ENCODE measurements at regions not wholly inside any gene's neighbourhood (a gene's known extent, or its start where the extent isn't known, plus 50 kb on each side); places are given as distances from the start of the nearest gene placed in this dataset.

DNA sequence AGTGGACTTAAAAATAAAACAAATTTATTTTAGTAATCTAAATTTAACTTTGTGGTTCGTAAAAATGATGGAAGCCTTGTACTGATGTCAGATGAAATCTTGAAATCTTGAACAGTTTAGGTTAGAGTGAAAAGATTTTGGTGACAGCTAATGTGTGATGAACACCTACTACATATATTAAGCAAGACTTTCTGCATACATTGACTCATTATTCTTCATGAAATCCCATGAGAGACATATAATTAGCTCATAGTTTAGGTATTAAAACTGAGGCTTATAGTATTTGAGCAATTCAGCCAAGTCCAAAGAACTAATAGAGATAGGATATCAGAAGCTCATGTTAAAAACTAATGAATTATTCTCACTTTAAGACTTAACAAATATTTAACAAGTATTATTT, 66.9 kb upstream of the PCDH7 start:
- TF ChIP-seq EZH2phosphoT487 (IDR thresholded peaks at IDR 0.05; ENCODE audit: borderline replicate concordance) (no peak), RAD21 (IDR thresholded peaks at IDR 0.05; ENCODE audit: low read depth) (no peak), EZH2 (IDR thresholded peaks at IDR 0.05) (no peak), POLR2A (IDR thresholded peaks at IDR 0.05; ENCODE audit: borderline replicate concordance, extremely low read depth, insufficient read depth, insufficient read length) (no peak), CEBPB (IDR thresholded peaks at IDR 0.05; ENCODE audit: low read depth) (no peak)
- TF ChIP-seq, protein P1, sequence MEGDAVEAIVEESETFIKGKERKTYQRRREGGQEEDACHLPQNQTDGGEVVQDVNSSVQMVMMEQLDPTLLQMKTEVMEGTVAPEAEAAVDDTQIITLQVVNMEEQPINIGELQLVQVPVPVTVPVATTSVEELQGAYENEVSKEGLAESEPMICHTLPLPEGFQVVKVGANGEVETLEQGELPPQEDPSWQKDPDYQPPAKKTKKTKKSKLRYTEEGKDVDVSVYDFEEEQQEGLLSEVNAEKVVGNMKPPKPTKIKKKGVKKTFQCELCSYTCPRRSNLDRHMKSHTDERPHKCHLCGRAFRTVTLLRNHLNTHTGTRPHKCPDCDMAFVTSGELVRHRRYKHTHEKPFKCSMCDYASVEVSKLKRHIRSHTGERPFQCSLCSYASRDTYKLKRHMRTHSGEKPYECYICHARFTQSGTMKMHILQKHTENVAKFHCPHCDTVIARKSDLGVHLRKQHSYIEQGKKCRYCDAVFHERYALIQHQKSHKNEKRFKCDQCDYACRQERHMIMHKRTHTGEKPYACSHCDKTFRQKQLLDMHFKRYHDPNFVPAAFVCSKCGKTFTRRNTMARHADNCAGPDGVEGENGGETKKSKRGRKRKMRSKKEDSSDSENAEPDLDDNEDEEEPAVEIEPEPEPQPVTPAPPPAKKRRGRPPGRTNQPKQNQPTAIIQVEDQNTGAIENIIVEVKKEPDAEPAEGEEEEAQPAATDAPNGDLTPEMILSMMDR (IDR thresholded peaks at IDR 0.05 in 2 of 3, conservative IDR thresholded peaks at IDR 0.05 in 1 of 3; ENCODE audit: borderline replicate concordance in 1 of 3, insufficient read depth in 1 of 3, low read depth in 2 of 3, low read length in 2 of 3), result no peak
- TF ChIP-seq, protein P2, sequence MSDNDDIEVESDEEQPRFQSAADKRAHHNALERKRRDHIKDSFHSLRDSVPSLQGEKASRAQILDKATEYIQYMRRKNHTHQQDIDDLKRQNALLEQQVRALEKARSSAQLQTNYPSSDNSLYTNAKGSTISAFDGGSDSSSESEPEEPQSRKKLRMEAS (IDR thresholded peaks at IDR 0.05), result no peak

Data from HCT116 (cell line).